ENCODE measurements at regions not wholly inside any gene's neighbourhood (a gene's known extent, or its start where the extent isn't known, plus 50 kb on each side); places are given as distances from the start of the nearest gene placed in this dataset.

GRCh38 chr7:417625-417889, 102.1 kb downstream of the PDGFA start:
- TF ChIP-seq EZH2 (IDR thresholded peaks at IDR 0.05) (no peak), POLR2AphosphoS5 (IDR thresholded peaks at IDR 0.05; ENCODE audit: borderline replicate concordance, low read depth, low read length) (no peak), FOXP2 (optimal IDR thresholded peaks at IDR 0.05; ENCODE audit: control extremely low read depth, extremely low read length, insufficient read depth) (no peak)

All from SK-N-MC (cell line).